HG02885 (cell line): ENCODE measurements at regions not wholly inside any gene's neighbourhood (a gene's known extent, or its start where the extent isn't known, plus 50 kb on each side); places are given as distances from the start of the nearest gene placed in this dataset.
A peak's percentile ranks its signal among the peaks of the same experiment; 100 is the strongest.

Source experiments
- ATAC-seq: cut with Tn5 transposase; IDR thresholded peaks from one replicate; pipeline ENCODE4 v1.9.1; 2021; ENCODE audit warnings: mild to moderate bottlenecking; ENCODE audit not compliant: unreplicated experiment, poor library complexity

GRCh38 chr16:51822471-51822870, 671.4 kb upstream of the SALL1 start:
- ATAC-seq = no peak

GRCh38 chr16:51821527-51821926, 670.5 kb upstream of the SALL1 start:
- no peak for ATAC-seq

- ATAC-seq = no peak
Observed at GRCh38 chr16:51820176-51820575, 669.1 kb upstream of the SALL1 start.

GRCh38 chr16:51818342-51818944, 667.4 kb upstream of the SALL1 start:
- ATAC-seq = peak; percentile 56

GRCh38 chr16:51816929-51817328, 665.9 kb upstream of the SALL1 start:
- ATAC-seq = no peak

GRCh38 chr16:51815523-51815922, 664.5 kb upstream of the SALL1 start:
- ATAC-seq = no peak

GRCh38 chr16:51814617-51815016, 663.5 kb upstream of the SALL1 start:
- ATAC-seq = no peak

GRCh38 chr16:51813609-51814008, 662.5 kb upstream of the SALL1 start:
- no peak for ATAC-seq

- ATAC-seq = no peak
Observed at GRCh38 chr16:51812945-51813344, 661.9 kb upstream of the SALL1 start.

GRCh38 chr16:51807551-51807950, 656.5 kb upstream of the SALL1 start:
- no peak for ATAC-seq

GRCh38 chr16:51801635-51802034, 650.6 kb upstream of the SALL1 start:
- no peak for ATAC-seq

- no peak for ATAC-seq
Observed at GRCh38 chr16:51797669-51798259, 646.7 kb upstream of the SALL1 start.

- ATAC-seq = no peak
Observed at GRCh38 chr16:51779240-51779639, 628.2 kb upstream of the SALL1 start.

GRCh38 chr16:51773071-51773890, 622.2 kb upstream of the SALL1 start:
- no peak for ATAC-seq

- ATAC-seq = no peak
Observed at GRCh38 chr16:51766739-51767138, 615.7 kb upstream of the SALL1 start.

- ATAC-seq = no peak
Observed at GRCh38 chr16:51763072-51763661, 612.1 kb upstream of the SALL1 start.

- ATAC-seq = peak; percentile 98
Observed at GRCh38 chr16:51762081-51762996, 611.3 kb upstream of the SALL1 start.

- ATAC-seq = no peak
Observed at GRCh38 chr16:51761001-51761400, 609.9 kb upstream of the SALL1 start.

- ATAC-seq = no peak
Observed at GRCh38 chr16:51759999-51760398, 608.9 kb upstream of the SALL1 start.

- ATAC-seq = no peak
Observed at GRCh38 chr16:51759329-51759728, 608.3 kb upstream of the SALL1 start.
